H9 (cell line): ENCODE measurements at regions not wholly inside any gene's neighbourhood (a gene's known extent, or its start where the extent isn't known, plus 50 kb on each side); places are given as distances from the start of the nearest gene placed in this dataset.
A peak's percentile ranks its signal among the peaks of the same experiment; 100 is the strongest.

ENCODE experiments used
- DNase-seq: peaks from one replicate; pipeline ENCODE4 v3.0.0-alpha.2; 2017
- H2AFZ ChIP-seq: one replicate; pipeline ENCODE4 v1.6.1; 2013; ENCODE audit warnings: mild to moderate bottlenecking, low read length, control low read depth, moderate library complexity
- H2AK5ac ChIP-seq: 2 replicates; pipeline ENCODE4 v1.6.1; 2013; ENCODE audit warnings: low read length, control low read depth, mixed read lengths; ENCODE audit not compliant: insufficient read length
- H2BK120ac ChIP-seq: one replicate; pipeline ENCODE4 v1.6.1; 2013; ENCODE audit warnings: low read depth, mild to moderate bottlenecking, low read length, control low read depth, inconsistent platforms; ENCODE audit not compliant: poor library complexity, severe bottlenecking
- H2BK12ac ChIP-seq: 2 replicates; pipeline ENCODE4 v1.6.1; 2013; ENCODE audit warnings: low read length, control low read depth, mixed read lengths, low read depth; ENCODE audit not compliant: insufficient read length
- H2BK15ac ChIP-seq: 2 replicates; pipeline ENCODE4 v1.6.1; 2013; ENCODE audit warnings: low read depth, low read length, control low read depth
- H2BK20ac ChIP-seq: one replicate; pipeline ENCODE4 v1.6.1; 2013; ENCODE audit warnings: low read depth, mild to moderate bottlenecking, low read length, control low read depth, inconsistent platforms; ENCODE audit not compliant: poor library complexity, severe bottlenecking
- H2BK5ac ChIP-seq: 2 replicates; pipeline ENCODE4 v1.6.1; 2013; ENCODE audit warnings: low read length, control low read depth, mixed read lengths; ENCODE audit not compliant: insufficient read length
- H3K14ac ChIP-seq: 2 replicates; pipeline ENCODE4 v1.6.1; 2013; ENCODE audit warnings: low read length, control low read depth; ENCODE audit not compliant: insufficient read depth
- H3K18ac ChIP-seq: 2 replicates; pipeline ENCODE4 v1.6.1; 2013; ENCODE audit warnings: low read depth, mild to moderate bottlenecking, mixed read lengths, low read length, control low read depth; ENCODE audit not compliant: insufficient read length
- H3K23ac ChIP-seq: 2 replicates; pipeline ENCODE4 v1.6.1; 2013; ENCODE audit warnings: low read length, control low read depth, mixed read lengths, low read depth; ENCODE audit not compliant: insufficient read length
- H3K23me2 ChIP-seq: 2 replicates; pipeline ENCODE4 v1.6.1; 2013; ENCODE audit warnings: low read depth, mild to moderate bottlenecking, mixed read lengths, low read length, control low read depth; ENCODE audit not compliant: insufficient read length, poor library complexity, severe bottlenecking
- H3K27ac ChIP-seq: 2 replicates; pipeline ENCODE4 v1.5.1; 2013; ENCODE audit warnings: low read length, control low read depth, mixed read lengths, low read depth; ENCODE audit not compliant: insufficient read length
- H3K27me3 ChIP-seq: 2 replicates; pipeline ENCODE4 v1.6.1; 2013; ENCODE audit warnings: low read length, control low read depth, inconsistent platforms; ENCODE audit not compliant: insufficient read depth
- H3K4ac ChIP-seq: 2 replicates; pipeline ENCODE4 v1.6.1; 2013; ENCODE audit warnings: low read depth, mild to moderate bottlenecking, control low read depth, inconsistent platforms, low read length, moderate library complexity
- H3K4me1 ChIP-seq: 2 replicates; pipeline ENCODE4 v1.6.1; 2013; ENCODE audit warnings: low read length, control low read depth, inconsistent platforms; ENCODE audit not compliant: insufficient read depth
- H3K4me2 ChIP-seq: 2 replicates; pipeline ENCODE4 v1.6.1; 2013; ENCODE audit warnings: low read length, control low read depth, mixed read lengths; ENCODE audit not compliant: insufficient read length, insufficient read depth
- H3K56ac ChIP-seq: 2 replicates; pipeline ENCODE4 v1.6.1; 2013; ENCODE audit warnings: low read depth, mild to moderate bottlenecking, mixed read lengths, low read length, control low read depth; ENCODE audit not compliant: insufficient read length
- H3K79me1 ChIP-seq: 2 replicates; pipeline ENCODE4 v1.6.1; 2013; ENCODE audit warnings: low read depth, mild to moderate bottlenecking, moderate library complexity, low read length, control low read depth, inconsistent platforms; ENCODE audit not compliant: insufficient read depth, poor library complexity, severe bottlenecking
- H3K79me2 ChIP-seq: 2 replicates; pipeline ENCODE4 v1.6.1; 2013; ENCODE audit warnings: low read length, control low read depth, inconsistent platforms; ENCODE audit not compliant: insufficient read depth
- H3K9ac ChIP-seq: 2 replicates; pipeline ENCODE4 v1.6.1; 2013; ENCODE audit warnings: low read length, control low read depth, mixed read lengths; ENCODE audit not compliant: insufficient read length; ENCODE audit errors: extremely low read depth
- H3K9me3 ChIP-seq: one replicate; pipeline ENCODE4 v1.6.1; 2013; ENCODE audit warnings: low read depth, low read length, inconsistent platforms; ENCODE audit not compliant: control insufficient read depth
- H3T11ph ChIP-seq: one replicate; pipeline ENCODE4 v1.6.1; 2013; ENCODE audit warnings: mild to moderate bottlenecking, low read length, control low read depth, inconsistent platforms
- H4K20me1 ChIP-seq: one replicate; pipeline ENCODE4 v1.6.1; 2013; ENCODE audit not compliant: control insufficient read depth, insufficient read length, insufficient read depth
- H4K5ac ChIP-seq: 2 replicates; pipeline ENCODE4 v1.6.1; 2013; ENCODE audit warnings: low read depth, mild to moderate bottlenecking, mixed read lengths, low read length, control low read depth; ENCODE audit not compliant: insufficient read length
- H4K8ac ChIP-seq: replicated peaks from 2 replicates; pipeline ENCODE4 v1.6.1; 2013; ENCODE audit warnings: low read length, control low read depth, mixed read lengths, low read depth; ENCODE audit not compliant: insufficient read length
- H4K91ac ChIP-seq: 2 replicates; pipeline ENCODE4 v1.6.1; 2013; ENCODE audit warnings: low read depth, mild to moderate bottlenecking, moderate library complexity, mixed read lengths, low read length, control low read depth; ENCODE audit not compliant: insufficient read length
- H3K27ac Mint-ChIP-seq, 3 experiments: 2 replicates in 2 of 3; 3 replicates in 1 of 3; pipeline ENCODE4 v1.8.0; 2020 to 2021; ENCODE audit warnings: mixed read lengths in 3 of 3, mild to moderate bottlenecking in 1 of 3, moderate library complexity in 1 of 3
- H3K27me3 Mint-ChIP-seq: 2 replicates; pipeline ENCODE4 v1.8.0; 2021; ENCODE audit warnings: low read depth, mild to moderate bottlenecking, moderate library complexity, mixed read lengths
- H3K36me3 Mint-ChIP-seq, 3 experiments: 2 replicates in 2 of 3; 3 replicates in 1 of 3; pipeline ENCODE4 v1.8.0; 2020 to 2021; ENCODE audit warnings: low read depth in 3 of 3, mixed read lengths in 3 of 3; ENCODE audit not compliant: insufficient read depth in 1 of 3
- H3K4me1 Mint-ChIP-seq, 2 experiments: 2 replicates each; pipeline ENCODE4 v1.8.0; 2020; ENCODE audit warnings: mixed read lengths in 2 of 2
- H3K4me3 Mint-ChIP-seq, 2 experiments: 2 replicates in 1 of 2; 3 replicates in 1 of 2; pipeline ENCODE4 v1.8.0; 2020 to 2021; ENCODE audit warnings: mild to moderate bottlenecking in 2 of 2, mixed read lengths in 2 of 2, moderate library complexity in 1 of 2
- H3K9me3 Mint-ChIP-seq, 2 experiments: 2 replicates in 1 of 2; 3 replicates in 1 of 2; pipeline ENCODE4 v1.8.0; 2020; ENCODE audit warnings: mild to moderate bottlenecking in 2 of 2, mixed read lengths in 2 of 2, moderate library complexity in 1 of 2
- WGBS: extraction: QIAGEN DNeasy Blood & Tissue Kit; methylation state at CpG from one replicate; pipeline ENCODE4 v1.1.7; 2013; ENCODE audit warnings: missing lambda C conversion rate, low lambda C conversion rate, mixed read lengths; ENCODE audit not compliant: insufficient read length; ENCODE audit errors: extremely low coverage; 5-methylcytosine and 5-hydroxymethylcytosine counted together
- TF ChIP-seq, protein P1 (sequence below): fragments of 200-600 bp; sonication (generic); conservative IDR thresholded peaks from 3 replicates; pipeline ENCODE4 v1.8.0; 2021; ENCODE audit warnings: antibody characterized with exemption, mild to moderate bottlenecking

DNA sequence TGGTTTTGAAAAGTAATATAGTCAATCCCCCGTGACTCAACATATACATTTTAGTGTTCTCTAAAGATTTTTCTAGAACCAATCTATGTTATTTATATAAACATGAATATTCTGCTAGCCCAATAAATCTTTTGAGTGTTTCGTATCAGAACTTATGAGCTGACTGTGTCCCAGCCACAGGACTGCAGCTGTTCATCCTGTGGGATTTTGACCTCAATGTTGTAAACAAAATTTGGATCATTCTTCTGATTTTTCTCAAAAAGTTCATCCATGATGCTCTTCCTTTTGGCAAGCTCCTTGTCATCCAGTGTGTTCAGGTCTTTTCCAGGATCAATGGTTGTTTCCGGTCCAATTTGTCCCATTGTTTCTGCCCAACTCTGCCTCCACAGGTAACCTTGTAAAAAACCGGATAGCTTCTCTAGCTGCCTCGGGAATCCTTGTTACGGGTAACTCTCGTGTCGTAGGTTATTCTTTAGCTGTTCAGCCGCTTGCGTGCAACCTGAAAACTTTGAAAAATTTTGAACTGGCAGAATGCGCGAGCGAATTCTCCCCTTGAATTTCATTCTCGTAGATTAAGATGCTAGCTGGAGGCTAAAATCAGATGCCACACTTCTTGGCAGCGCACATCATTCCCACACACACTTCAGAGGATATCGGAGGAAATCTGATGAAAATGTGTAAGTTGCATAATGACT, 195.2 kb downstream of the SH3BP4 start:
- Histone ChIP-seq H2BK5ac (no peak overlapping the region), H3K14ac (no peak overlapping the region), H2BK120ac (no peak overlapping the region), H3K23me2 (no peaks in the 10 kb centered on the region), H3T11ph (no peak overlapping the region), H2BK20ac (no peak overlapping the region), H3K27ac (no peak overlapping the region), H3K9me3 (no peaks in the 10 kb centered on the region), H3K18ac (no peak overlapping the region), H3K56ac (no peak overlapping the region), H2AK5ac (no peak overlapping the region), H2AFZ (no peak overlapping the region), H4K91ac (no peak overlapping the region), H3K9ac (no peak overlapping the region), H3K27me3 (0 out of 2 replicates have a peak, but pooled peaks cover 1% of the 10 kb centered on the region), H3K4ac (no peak overlapping the region), H3K23ac (no peak overlapping the region), H4K20me1 (no peaks in the 10 kb centered on the region), H3K4me1 (no peaks in the 10 kb centered on the region), H2BK15ac (no peak overlapping the region), H3K4me2 (no peak overlapping the region), H3K79me2 (no peaks in the 10 kb centered on the region), H3K79me1 (no peaks in the 10 kb centered on the region), H4K8ac (no peak overlapping the region), H2BK12ac (no peak overlapping the region), H4K5ac (no peak overlapping the region)
- no CpG with 5 or more reads among the region's 16 CpGs for WGBS
- H3K9me3 Mint-ChIP-seq: no peaks in the 10 kb centered on the region
- no peak overlapping the region for H3K27ac Mint-ChIP-seq
- H3K36me3 Mint-ChIP-seq: no peaks in the 10 kb centered on the region
- no peak overlapping the region for H3K4me3 Mint-ChIP-seq
- H3K4me1 Mint-ChIP-seq: peaks cover 9 to 11% of the 10 kb centered on the region in 2 experiments
- peaks cover 51% of the 10 kb centered on the region for H3K27me3 Mint-ChIP-seq
- DNase-seq: peak; percentile 8
- TF ChIP-seq, protein P1, sequence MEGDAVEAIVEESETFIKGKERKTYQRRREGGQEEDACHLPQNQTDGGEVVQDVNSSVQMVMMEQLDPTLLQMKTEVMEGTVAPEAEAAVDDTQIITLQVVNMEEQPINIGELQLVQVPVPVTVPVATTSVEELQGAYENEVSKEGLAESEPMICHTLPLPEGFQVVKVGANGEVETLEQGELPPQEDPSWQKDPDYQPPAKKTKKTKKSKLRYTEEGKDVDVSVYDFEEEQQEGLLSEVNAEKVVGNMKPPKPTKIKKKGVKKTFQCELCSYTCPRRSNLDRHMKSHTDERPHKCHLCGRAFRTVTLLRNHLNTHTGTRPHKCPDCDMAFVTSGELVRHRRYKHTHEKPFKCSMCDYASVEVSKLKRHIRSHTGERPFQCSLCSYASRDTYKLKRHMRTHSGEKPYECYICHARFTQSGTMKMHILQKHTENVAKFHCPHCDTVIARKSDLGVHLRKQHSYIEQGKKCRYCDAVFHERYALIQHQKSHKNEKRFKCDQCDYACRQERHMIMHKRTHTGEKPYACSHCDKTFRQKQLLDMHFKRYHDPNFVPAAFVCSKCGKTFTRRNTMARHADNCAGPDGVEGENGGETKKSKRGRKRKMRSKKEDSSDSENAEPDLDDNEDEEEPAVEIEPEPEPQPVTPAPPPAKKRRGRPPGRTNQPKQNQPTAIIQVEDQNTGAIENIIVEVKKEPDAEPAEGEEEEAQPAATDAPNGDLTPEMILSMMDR: no peak
